ENCODE measurements at regions not wholly inside any gene's neighbourhood (a gene's known extent, or its start where the extent isn't known, plus 50 kb on each side); places are given as distances from the start of the nearest gene placed in this dataset.
"Not testable (repeated sequence)": the region's sequence is repeated elsewhere in the genome, so short reads cannot be mapped to it uniquely, and the experiment has no call there.

DNA sequence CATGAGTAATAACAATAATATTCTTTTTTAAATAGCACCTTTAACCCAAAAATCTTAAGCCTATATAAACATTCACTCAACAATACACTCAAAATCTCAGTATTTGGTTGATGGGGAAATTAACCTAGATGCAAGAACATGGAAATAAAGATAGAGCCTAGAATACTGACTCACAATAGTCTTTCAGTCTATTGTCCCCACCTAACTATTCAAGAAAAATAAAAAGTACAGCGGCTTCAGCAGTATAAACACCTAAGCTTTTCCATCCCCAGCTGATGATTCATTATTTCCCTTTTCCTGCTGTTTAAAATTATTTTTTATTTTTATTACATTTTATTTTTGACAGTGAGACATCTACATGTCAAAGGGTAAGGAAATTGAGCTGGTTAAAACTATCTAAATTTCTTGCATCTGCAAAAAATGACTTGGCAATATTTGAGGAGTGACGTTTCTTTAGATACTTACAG, 201.4 kb downstream of the FZD1 start:
- in situ Hi-C loops (cut with MboI), result no loop called here
- no peak overlapping the region for H2AFZ ChIP-seq
- H3F3A ChIP-seq (ENCODE audit: insufficient read depth), result no peaks in the 10 kb centered on the region
- WGBS, 2 experiments (ENCODE audit: low coverage in 1 of 2, low lambda C conversion rate in 2 of 2, missing lambda C conversion rate in 2 of 2), result 44 to 48% methylated on average over 2 of the region's 2 CpGs
- no peaks in the 10 kb centered on the region for H3K79me2 ChIP-seq (ENCODE audit: insufficient read depth)
- H4K20me1 ChIP-seq (ENCODE audit: insufficient read depth), result no peaks in the 10 kb centered on the region
- H3K4me3 ChIP-seq, result no peak overlapping the region
- no peak overlapping the region for H3K27ac ChIP-seq
- no peak overlapping the region for H3K4me2 ChIP-seq (ENCODE audit: unreplicated experiment)
- H3K27me3 ChIP-seq (replicated peaks; ENCODE audit: insufficient read depth), result peaks cover 4% of the 10 kb centered on the region
- H3K36me3 ChIP-seq (ENCODE audit: low read depth), result no peaks in the 10 kb centered on the region
- no peaks in the 10 kb centered on the region for H3K9me2 ChIP-seq (ENCODE audit: insufficient read depth)
- DNase-seq, result no peak
- TF ChIP-seq EZH2phosphoT487 (IDR thresholded peaks at IDR 0.05; ENCODE audit: insufficient read depth, low read depth) (no peak), EZH2 (IDR thresholded peaks at IDR 0.05; ENCODE audit: insufficient read depth, poor library complexity, severe bottlenecking) (no peak)
- H3K4me1 ChIP-seq (ENCODE audit: insufficient read depth), result no peaks in the 10 kb centered on the region
- no peak overlapping the region for H3K9ac ChIP-seq
- H3K9me3 ChIP-seq (ENCODE audit: low read depth), result no peaks in the 10 kb centered on the region

DNA sequence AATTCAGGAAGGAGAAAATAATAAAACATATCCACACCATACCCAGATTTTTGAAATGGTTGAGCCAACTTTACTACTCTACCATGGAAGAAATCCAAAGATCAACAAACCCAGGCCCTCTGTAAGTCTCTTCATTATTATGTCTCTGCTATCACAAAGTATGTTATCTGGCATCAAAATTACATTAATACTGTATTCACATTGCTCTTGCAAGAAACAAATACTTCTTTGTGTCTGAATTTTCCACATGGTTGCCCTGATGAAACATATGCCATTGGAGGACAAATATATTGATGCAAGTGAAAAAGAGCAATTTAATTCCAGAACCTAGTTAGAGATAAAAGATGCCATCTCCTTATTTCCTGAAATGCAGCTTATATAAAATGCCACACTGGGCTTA, 204.0 kb downstream of the FZD1 start:
- H3K79me2 ChIP-seq (ENCODE audit: insufficient read depth), result no peaks in the 10 kb centered on the region
- no peaks in the 10 kb centered on the region for H3K4me1 ChIP-seq (ENCODE audit: insufficient read depth)
- H3F3A ChIP-seq (ENCODE audit: insufficient read depth), result no peaks in the 10 kb centered on the region
- H3K9me2 ChIP-seq (ENCODE audit: insufficient read depth), result no peaks in the 10 kb centered on the region
- no peak overlapping the region for H3K4me2 ChIP-seq (ENCODE audit: unreplicated experiment)
- H4K20me1 ChIP-seq (ENCODE audit: insufficient read depth), result no peaks in the 10 kb centered on the region
- H3K27ac ChIP-seq, result no peak overlapping the region
- H3K9ac ChIP-seq, result no peak overlapping the region
- DNase-seq, result no peak
- H3K36me3 ChIP-seq (ENCODE audit: low read depth), result no peaks in the 10 kb centered on the region
- no peaks in the 10 kb centered on the region for H3K9me3 ChIP-seq (ENCODE audit: low read depth)
- no peak overlapping the region for H3K4me3 ChIP-seq
- in situ Hi-C loops (cut with MboI), result no loop called here
- TF ChIP-seq EZH2 (IDR thresholded peaks at IDR 0.05; ENCODE audit: insufficient read depth, poor library complexity, severe bottlenecking) (no peak), EZH2phosphoT487 (IDR thresholded peaks at IDR 0.05; ENCODE audit: insufficient read depth, low read depth) (no peak)
- peaks cover 4% of the 10 kb centered on the region; the same call in 1 of the 2 replicates for H3K27me3 ChIP-seq (replicated peaks; ENCODE audit: insufficient read depth)
- H2AFZ ChIP-seq, result no peak overlapping the region

DNA sequence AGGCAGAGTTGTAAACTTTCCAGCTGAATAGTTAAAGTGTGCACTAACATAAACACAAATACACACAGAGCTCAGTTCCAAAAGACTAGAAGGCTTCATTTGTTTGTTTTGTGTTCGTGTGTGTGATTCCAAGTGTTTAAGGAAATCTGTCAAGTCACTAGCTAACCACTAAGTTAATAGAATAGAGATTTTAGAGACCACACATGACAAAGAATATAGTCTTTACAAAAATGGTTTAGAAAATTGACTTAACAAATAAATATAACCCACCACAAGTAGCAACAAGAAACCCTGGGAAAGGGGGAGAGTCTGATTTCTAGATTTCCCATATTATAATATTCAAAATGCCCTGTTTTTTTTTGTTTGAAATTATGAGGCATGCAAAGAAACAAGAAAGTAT, 209.4 kb downstream of the FZD1 start:
- no peak for TF ChIP-seq EZH2phosphoT487 (IDR thresholded peaks at IDR 0.05; ENCODE audit: insufficient read depth, low read depth)
- no peak for TF ChIP-seq EZH2 (IDR thresholded peaks at IDR 0.05; ENCODE audit: insufficient read depth, poor library complexity, severe bottlenecking)
- Histone ChIP-seq H3K9ac (no peak overlapping the region), H3K9me3 (ENCODE audit: low read depth) (no peaks in the 10 kb centered on the region), H3K4me2 (ENCODE audit: unreplicated experiment) (no peak overlapping the region), H3K79me2 (ENCODE audit: insufficient read depth) (no peaks in the 10 kb centered on the region), H2AFZ (no peak overlapping the region), H3K27me3 (replicated peaks; ENCODE audit: insufficient read depth) (peaks cover 4% of the 10 kb centered on the region; the same call in 1 of the 2 replicates), H3K4me3 (no peak overlapping the region), H3F3A (ENCODE audit: insufficient read depth) (no peaks in the 10 kb centered on the region), H3K9me2 (ENCODE audit: insufficient read depth) (no peaks in the 10 kb centered on the region), H3K27ac (no peak overlapping the region), H3K36me3 (ENCODE audit: low read depth) (no peaks in the 10 kb centered on the region), H3K4me1 (ENCODE audit: insufficient read depth) (no peaks in the 10 kb centered on the region), H4K20me1 (ENCODE audit: insufficient read depth) (no peaks in the 10 kb centered on the region)
- DNase-seq, result no peak
- in situ Hi-C loops (cut with MboI), result no loop called here
- 0 to 12% methylated on average over 1 of the region's 1 CpG for WGBS, 2 experiments (ENCODE audit: low coverage in 1 of 2, low lambda C conversion rate in 2 of 2, missing lambda C conversion rate in 2 of 2)

GRCh38 chr7:91474074-91474473, 209.8 kb downstream of the FZD1 start:
- H3K79me2 ChIP-seq (ENCODE audit: insufficient read depth), result no peaks in the 10 kb centered on the region
- H3K9me3 ChIP-seq (ENCODE audit: low read depth), result no peaks in the 10 kb centered on the region
- peaks cover 4% of the 10 kb centered on the region; the same call in 1 of the 2 replicates for H3K27me3 ChIP-seq (replicated peaks; ENCODE audit: insufficient read depth)
- H4K20me1 ChIP-seq (ENCODE audit: insufficient read depth), result no peaks in the 10 kb centered on the region
- H3K4me2 ChIP-seq (ENCODE audit: unreplicated experiment), result no peak overlapping the region
- no peaks in the 10 kb centered on the region for H3F3A ChIP-seq (ENCODE audit: insufficient read depth)
- no peak for TF ChIP-seq EZH2 (IDR thresholded peaks at IDR 0.05; ENCODE audit: insufficient read depth, poor library complexity, severe bottlenecking)
- TF ChIP-seq EZH2phosphoT487 (IDR thresholded peaks at IDR 0.05; ENCODE audit: insufficient read depth, low read depth), result no peak
- 0% methylated on average over 1 of the region's 1 CpG for WGBS, 2 experiments (ENCODE audit: low coverage in 1 of 2, low lambda C conversion rate in 2 of 2, missing lambda C conversion rate in 2 of 2)
- no peak overlapping the region for H3K9ac ChIP-seq
- DNase-seq, result no peak
- H3K36me3 ChIP-seq (ENCODE audit: low read depth), result no peaks in the 10 kb centered on the region
- no peaks in the 10 kb centered on the region for H3K9me2 ChIP-seq (ENCODE audit: insufficient read depth)
- no peak overlapping the region for H3K27ac ChIP-seq
- H3K4me1 ChIP-seq (ENCODE audit: insufficient read depth), result no peaks in the 10 kb centered on the region
- in situ Hi-C loops (cut with MboI), result no loop called here
- no peak overlapping the region for H2AFZ ChIP-seq
- H3K4me3 ChIP-seq, result no peak overlapping the region

- H3F3A ChIP-seq (ENCODE audit: insufficient read depth); H3K79me2 ChIP-seq (ENCODE audit: insufficient read depth); H3K36me3 ChIP-seq (ENCODE audit: low read depth); H2AFZ ChIP-seq; H3K27ac ChIP-seq; H3K4me3 ChIP-seq; H3K27me3 ChIP-seq (replicated peaks; ENCODE audit: insufficient read depth); H3K4me1 ChIP-seq (ENCODE audit: insufficient read depth); in situ Hi-C loops (cut with MboI); H3K4me2 ChIP-seq (ENCODE audit: unreplicated experiment); H3K9me2 ChIP-seq (ENCODE audit: insufficient read depth); H4K20me1 ChIP-seq (ENCODE audit: insufficient read depth); H3K9me3 ChIP-seq (ENCODE audit: low read depth); DNase-seq; H3K9ac ChIP-seq: not testable (repeated sequence)
- 39 to 41% methylated on average over 5 of the region's 5 CpGs for WGBS, 2 experiments (ENCODE audit: low coverage in 1 of 2, low lambda C conversion rate in 2 of 2, missing lambda C conversion rate in 2 of 2)
These were observed 216.2 kb downstream of the FZD1 start for GRCh38 chr7:91480470-91480869.

All from GM23248 (cell line).